GM21528 (cell line): ENCODE measurements at regions not wholly inside any gene's neighbourhood (a gene's known extent, or its start where the extent isn't known, plus 50 kb on each side); places are given as distances from the start of the nearest gene placed in this dataset.

Experiments
- ATAC-seq: cut with Tn5 transposase; IDR thresholded peaks from one replicate; pipeline ENCODE4 v1.9.1; 2021; ENCODE audit warnings: mild to moderate bottlenecking, moderate library complexity; ENCODE audit not compliant: unreplicated experiment, low FRiP score

- ATAC-seq = no peak
Observed at GRCh38 chr10:118537623-118538022, 57.8 kb downstream of the PRLHR start.

- no peak for ATAC-seq
Observed at GRCh38 chr10:118534136-118534535, 61.3 kb downstream of the PRLHR start.

- ATAC-seq = no peak
Observed at GRCh38 chr10:118531105-118531852, 64.2 kb downstream of the PRLHR start.

- ATAC-seq = no peak
Observed at GRCh38 chr10:118528426-118528825, 67.0 kb downstream of the PRLHR start.

- no peak for ATAC-seq
Observed at GRCh38 chr10:118523775-118524174, 71.7 kb downstream of the PRLHR start.

- no peak for ATAC-seq
Observed at GRCh38 chr10:118522791-118523498, 72.5 kb downstream of the PRLHR start.

- ATAC-seq = no peak
Observed at GRCh38 chr10:118521415-118522117, 73.9 kb downstream of the PRLHR start.

- ATAC-seq = no peak
Observed at GRCh38 chr10:118520116-118520742, 75.2 kb downstream of the PRLHR start.

GRCh38 chr10:118518095-118518494, 77.4 kb downstream of the PRLHR start:
- ATAC-seq = no peak

- no peak for ATAC-seq
Observed at GRCh38 chr10:118516716-118517115, 78.7 kb downstream of the PRLHR start.

- ATAC-seq = no peak
Observed at GRCh38 chr10:118513174-118513573, 82.3 kb downstream of the PRLHR start.

GRCh38 chr10:118511711-118512110, 83.7 kb downstream of the PRLHR start:
- no peak for ATAC-seq

GRCh38 chr10:118508863-118509262, 86.6 kb downstream of the PRLHR start:
- ATAC-seq = no peak

- no peak for ATAC-seq
Observed at GRCh38 chr10:118508355-118508754, 87.1 kb downstream of the PRLHR start.

- ATAC-seq = no peak
Observed at GRCh38 chr10:118506671-118507590, 88.5 kb downstream of the PRLHR start.

GRCh38 chr10:118505363-118505762, 90.1 kb downstream of the PRLHR start:
- no peak for ATAC-seq

GRCh38 chr10:118504467-118505205, 90.8 kb downstream of the PRLHR start:
- ATAC-seq = no peak

- no peak for ATAC-seq
Observed at GRCh38 chr10:118504044-118504443, 91.4 kb downstream of the PRLHR start.

- no peak for ATAC-seq
Observed at GRCh38 chr10:118503192-118503591, 92.3 kb downstream of the PRLHR start.
